GM19328 (cell line): ENCODE measurements at regions not wholly inside any gene's neighbourhood (a gene's known extent, or its start where the extent isn't known, plus 50 kb on each side); places are given as distances from the start of the nearest gene placed in this dataset.

Experiments
- ATAC-seq: cut with Tn5 transposase; IDR thresholded peaks from one replicate; pipeline ENCODE4 v1.9.1; 2021; ENCODE audit warnings: mild to moderate bottlenecking, moderate library complexity; ENCODE audit not compliant: unreplicated experiment

- no peak for ATAC-seq
Observed at GRCh38 chr2:51103205-51103604, 71.3 kb upstream of the NRXN1 start.

- no peak for ATAC-seq
Observed at GRCh38 chr2:51093016-51093415, 61.1 kb upstream of the NRXN1 start.

- ATAC-seq = no peak
Observed at GRCh38 chr2:51085420-51086068, 53.6 kb upstream of the NRXN1 start.

GRCh38 chr2:51084750-51085149 lies 52.8 kb upstream of the NRXN1 start:
- ATAC-seq = no peak
